ENCODE measurements at regions not wholly inside any gene's neighbourhood (a gene's known extent, or its start where the extent isn't known, plus 50 kb on each side); places are given as distances from the start of the nearest gene placed in this dataset.

- TF ChIP-seq POLR2AphosphoS5 (IDR thresholded peaks at IDR 0.05; ENCODE audit: low read depth) (no peak), STAT1 (IDR thresholded peaks at IDR 0.05; ENCODE audit: unreplicated experiment) (no peak), CTCF (conservative IDR thresholded peaks at IDR 0.05; ENCODE audit: low read depth in 2 of 2) (no peak), REST (IDR thresholded peaks at IDR 0.05; ENCODE audit: unreplicated experiment) (no peak), EZH2 (IDR thresholded peaks at IDR 0.05; ENCODE audit: low read depth, unreplicated experiment) (no peak), CREB1 (CRISPR knock-in tag; IDR thresholded peaks at IDR 0.05; ENCODE audit: low read depth) (no peak), EZH2phosphoT487 (IDR thresholded peaks at IDR 0.05; ENCODE audit: unreplicated experiment) (no peak), ETS1 (IDR thresholded peaks at IDR 0.05) (no peak), ZNF114 (CRISPR knock-in tag; IDR thresholded peaks at IDR 0.05) (no peak), ZNF331 (CRISPR knock-in tag; IDR thresholded peaks at IDR 0.05; ENCODE audit: low read depth) (no peak)
These were observed 715.0 kb upstream of the ADAMTS5 start for GRCh38 chr21:27681841-27682240.

All from GM23338 (cell line).